ENCODE measurements at regions not wholly inside any gene's neighbourhood (a gene's known extent, or its start where the extent isn't known, plus 50 kb on each side); places are given as distances from the start of the nearest gene placed in this dataset.

- Histone ChIP-seq H3K27ac (replicated peaks in 1 of 4) (no peak overlapping the region), H3K4me3 (no peak overlapping the region), H3K9me3 (no peaks in the 10 kb centered on the region), H3K27me3 (peaks cover 0 to 22% (median 0%) of the 10 kb centered on the region in 4 donors), H3K4me1 (no peaks in the 10 kb centered on the region), H3K36me3 (no peaks in the 10 kb centered on the region)
- intact Hi-C loops (cut with DNase I): no loop called here
- WGBS: 76% methylated on average over 9 of the region's 13 CpGs
- TF ChIP-seq CTCF (IDR thresholded peaks at IDR 0.05): no peak
- no peak for DNase-seq (ENCODE audit: extremely low spot score)
These were observed 101.6 kb upstream of the TARDBP start for GRCh38 chr1:10910681-10911489.

GRCh38 chr1:10911490-10912166 is 100.8 kb upstream of the TARDBP start:
- 94% methylated on average over 9 of the region's 11 CpGs for WGBS
- Histone ChIP-seq H3K9me3 (no peaks in the 10 kb centered on the region), H3K27ac (replicated peaks in 1 of 4) (no peak overlapping the region), H3K27me3 (peaks cover 0 to 21% (median 0%) of the 10 kb centered on the region in 4 donors), H3K4me3 (no peak overlapping the region), H3K4me1 (no peaks in the 10 kb centered on the region), H3K36me3 (no peaks in the 10 kb centered on the region)
- intact Hi-C loops (cut with DNase I): no loop called here
- no peak for DNase-seq (ENCODE audit: extremely low spot score)
- TF ChIP-seq EP300 (IDR thresholded peaks at IDR 0.05): no peak
- no peak for TF ChIP-seq CTCF (IDR thresholded peaks at IDR 0.05)
- TF ChIP-seq POLR2A (IDR thresholded peaks at IDR 0.05; ENCODE audit: low read depth): no peak
- TF ChIP-seq POLR2AphosphoS5 (IDR thresholded peaks at IDR 0.05): no peak

- H3K27me3 ChIP-seq: peaks cover 0 to 24% (median 0%) of the 10 kb centered on the region in 4 donors
- intact Hi-C loops (cut with DNase I): no loop called here
- no peak overlapping the region for H3K27ac ChIP-seq (replicated peaks in 1 of 4)
- TF ChIP-seq POLR2A (IDR thresholded peaks at IDR 0.05; ENCODE audit: low read depth): no peak
- no peak for TF ChIP-seq CTCF (IDR thresholded peaks at IDR 0.05)
- TF ChIP-seq POLR2AphosphoS5 (IDR thresholded peaks at IDR 0.05): no peak
- no peak for TF ChIP-seq EP300 (IDR thresholded peaks at IDR 0.05)
- no peak for DNase-seq (ENCODE audit: extremely low spot score)
- no peaks in the 10 kb centered on the region for H3K4me1 ChIP-seq
- no peaks in the 10 kb centered on the region for H3K36me3 ChIP-seq
- H3K9me3 ChIP-seq: no peaks in the 10 kb centered on the region
- WGBS: 96% methylated on average over 12 of the region's 17 CpGs
- no peak overlapping the region for H3K4me3 ChIP-seq
These were observed 100.0 kb upstream of the TARDBP start for GRCh38 chr1:10912441-10912840.

- TF ChIP-seq CTCF (IDR thresholded peaks at IDR 0.05): no peak
- no peak for TF ChIP-seq EP300 (IDR thresholded peaks at IDR 0.05)
- TF ChIP-seq POLR2AphosphoS5 (IDR thresholded peaks at IDR 0.05): no peak
- no peak for TF ChIP-seq POLR2A (IDR thresholded peaks at IDR 0.05; ENCODE audit: low read depth)
- no peaks in the 10 kb centered on the region for H3K36me3 ChIP-seq
- H3K27me3 ChIP-seq: peaks cover 0 to 23% (median 0%) of the 10 kb centered on the region in 4 donors
- WGBS: 93% methylated on average over 5 of the region's 5 CpGs
- H3K4me3 ChIP-seq: no peak overlapping the region
- no peaks in the 10 kb centered on the region for H3K9me3 ChIP-seq
- H3K4me1 ChIP-seq: no peaks in the 10 kb centered on the region
- DNase-seq (ENCODE audit: extremely low spot score): no peak
- intact Hi-C loops (cut with DNase I): no loop called here
- no peak overlapping the region for H3K27ac ChIP-seq (replicated peaks in 1 of 4)
These were observed 98.4 kb upstream of the TARDBP start for GRCh38 chr1:10914056-10914455.

All from esophagus muscularis mucosa (tissue), 4 donors.